ENCODE measurements at regions not wholly inside any gene's neighbourhood (a gene's known extent, or its start where the extent isn't known, plus 50 kb on each side); places are given as distances from the start of the nearest gene placed in this dataset.

DNA sequence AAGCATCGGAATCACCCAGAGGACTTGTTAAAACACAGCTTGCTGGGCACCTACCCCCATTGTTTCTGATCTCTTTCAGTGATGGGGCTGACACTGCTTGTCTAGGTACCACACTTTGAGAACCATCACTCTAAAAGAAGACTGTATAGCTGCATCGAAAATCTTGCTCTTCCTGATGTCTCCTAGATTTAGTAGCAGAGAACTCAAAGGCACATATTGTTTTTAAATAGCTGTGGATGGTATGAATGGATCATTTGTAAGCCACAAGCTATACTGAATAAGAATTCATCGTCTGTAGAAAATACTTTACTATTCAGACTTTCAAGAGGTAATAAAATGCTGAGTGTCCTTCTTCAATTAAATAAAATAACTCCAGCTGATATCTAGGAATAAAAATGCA, 405.4 kb downstream of the ANKRD50 start:
- Histone ChIP-seq H3K27me3 (no peaks in the 10 kb centered on the region), H3K36me3 (no peaks in the 10 kb centered on the region), H3K27ac (no peak overlapping the region)

DNA sequence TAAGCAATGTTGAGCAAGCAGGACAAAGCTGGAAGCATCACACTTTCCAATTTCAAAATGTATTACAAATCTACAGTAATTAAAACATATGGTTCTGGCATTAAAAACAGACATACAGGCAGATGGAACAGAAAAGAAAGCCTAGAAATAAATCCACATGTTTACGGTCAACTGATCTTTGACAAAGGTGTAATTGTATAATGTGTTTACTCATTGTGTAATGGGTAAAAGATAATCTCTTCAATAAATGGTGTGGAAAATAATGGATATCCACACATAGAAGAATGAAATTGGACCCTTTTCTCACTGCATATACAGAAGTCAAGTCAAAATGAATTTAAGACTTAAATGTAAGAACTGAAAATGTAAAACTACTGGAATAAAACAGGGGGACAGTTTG, 394.2 kb downstream of the ANKRD50 start:
- peaks cover 0 to 6% (median 0%) of the 10 kb centered on the region in 4 donors for H3K4me1 ChIP-seq
- no peaks in the 10 kb centered on the region for H3K9me3 ChIP-seq
- no peak overlapping the region for H3K27ac ChIP-seq
- WGBS, 2 donors = 74 to 91% methylated on average over 1 of the region's 1 CpG
- no peak overlapping the region for H3K4me3 ChIP-seq
- no peaks in the 10 kb centered on the region for H3K36me3 ChIP-seq
- TF ChIP-seq POLR2A (IDR thresholded peaks at IDR 0.05) (no peak), EP300 (IDR thresholded peaks at IDR 0.05) (no peak)
- TF ChIP-seq, protein P1, sequence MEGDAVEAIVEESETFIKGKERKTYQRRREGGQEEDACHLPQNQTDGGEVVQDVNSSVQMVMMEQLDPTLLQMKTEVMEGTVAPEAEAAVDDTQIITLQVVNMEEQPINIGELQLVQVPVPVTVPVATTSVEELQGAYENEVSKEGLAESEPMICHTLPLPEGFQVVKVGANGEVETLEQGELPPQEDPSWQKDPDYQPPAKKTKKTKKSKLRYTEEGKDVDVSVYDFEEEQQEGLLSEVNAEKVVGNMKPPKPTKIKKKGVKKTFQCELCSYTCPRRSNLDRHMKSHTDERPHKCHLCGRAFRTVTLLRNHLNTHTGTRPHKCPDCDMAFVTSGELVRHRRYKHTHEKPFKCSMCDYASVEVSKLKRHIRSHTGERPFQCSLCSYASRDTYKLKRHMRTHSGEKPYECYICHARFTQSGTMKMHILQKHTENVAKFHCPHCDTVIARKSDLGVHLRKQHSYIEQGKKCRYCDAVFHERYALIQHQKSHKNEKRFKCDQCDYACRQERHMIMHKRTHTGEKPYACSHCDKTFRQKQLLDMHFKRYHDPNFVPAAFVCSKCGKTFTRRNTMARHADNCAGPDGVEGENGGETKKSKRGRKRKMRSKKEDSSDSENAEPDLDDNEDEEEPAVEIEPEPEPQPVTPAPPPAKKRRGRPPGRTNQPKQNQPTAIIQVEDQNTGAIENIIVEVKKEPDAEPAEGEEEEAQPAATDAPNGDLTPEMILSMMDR (IDR thresholded peaks at IDR 0.05) = no peak
- H3K27me3 ChIP-seq = no peaks in the 10 kb centered on the region
- no peak for DNase-seq (ENCODE audit: low spot score in 2 of 2)

More for the DNA sequence above, 405.4 kb downstream of the ANKRD50 start:
- 52 to 63% methylated on average over 3 of the region's 3 CpGs for WGBS, 2 donors
- TF ChIP-seq, protein P1 (IDR thresholded peaks at IDR 0.05) = no peak
- no peak for TF ChIP-seq EP300 (IDR thresholded peaks at IDR 0.05)
- TF ChIP-seq POLR2A (IDR thresholded peaks at IDR 0.05) = no peak
- DNase-seq (ENCODE audit: low spot score in 2 of 2) = no peak
- Histone ChIP-seq H3K9me3 (no peaks in the 10 kb centered on the region), H3K4me3 (no peak overlapping the region), H3K4me1 (no peaks in the 10 kb centered on the region)

DNA sequence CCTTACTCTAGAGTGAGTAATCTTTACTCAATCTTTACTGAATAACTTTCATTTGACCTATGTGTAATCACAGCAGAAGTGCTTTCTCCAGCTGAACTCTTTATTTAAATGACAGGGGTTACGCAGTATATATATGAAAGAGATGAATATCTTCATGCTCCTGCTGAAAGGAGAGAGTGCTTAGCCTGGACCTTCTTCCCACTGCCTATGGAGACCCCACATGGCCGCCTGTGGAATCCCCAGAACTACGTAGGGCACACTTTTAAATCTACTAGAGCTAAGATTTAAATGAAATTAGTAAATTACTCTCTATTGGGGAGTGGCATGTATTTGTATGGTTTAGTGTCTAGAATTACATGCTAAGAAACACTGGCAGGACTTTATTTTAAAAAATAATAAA, 391.2 kb downstream of the ANKRD50 start:
- Histone ChIP-seq H3K9me3 (no peaks in the 10 kb centered on the region), H3K4me3 (no peak overlapping the region), H3K27me3 (no peaks in the 10 kb centered on the region), H3K27ac (no peak overlapping the region), H3K36me3 (no peaks in the 10 kb centered on the region), H3K4me1 (peaks cover 0 to 6% (median 0%) of the 10 kb centered on the region in 4 donors)
- WGBS, 2 donors = 80 to 82% methylated on average over 3 of the region's 3 CpGs
- no peak for DNase-seq (ENCODE audit: low spot score in 2 of 2)
- TF ChIP-seq, protein P1 (IDR thresholded peaks at IDR 0.05) = no peak
- no peak for TF ChIP-seq POLR2A (IDR thresholded peaks at IDR 0.05)
- no peak for TF ChIP-seq EP300 (IDR thresholded peaks at IDR 0.05)

DNA sequence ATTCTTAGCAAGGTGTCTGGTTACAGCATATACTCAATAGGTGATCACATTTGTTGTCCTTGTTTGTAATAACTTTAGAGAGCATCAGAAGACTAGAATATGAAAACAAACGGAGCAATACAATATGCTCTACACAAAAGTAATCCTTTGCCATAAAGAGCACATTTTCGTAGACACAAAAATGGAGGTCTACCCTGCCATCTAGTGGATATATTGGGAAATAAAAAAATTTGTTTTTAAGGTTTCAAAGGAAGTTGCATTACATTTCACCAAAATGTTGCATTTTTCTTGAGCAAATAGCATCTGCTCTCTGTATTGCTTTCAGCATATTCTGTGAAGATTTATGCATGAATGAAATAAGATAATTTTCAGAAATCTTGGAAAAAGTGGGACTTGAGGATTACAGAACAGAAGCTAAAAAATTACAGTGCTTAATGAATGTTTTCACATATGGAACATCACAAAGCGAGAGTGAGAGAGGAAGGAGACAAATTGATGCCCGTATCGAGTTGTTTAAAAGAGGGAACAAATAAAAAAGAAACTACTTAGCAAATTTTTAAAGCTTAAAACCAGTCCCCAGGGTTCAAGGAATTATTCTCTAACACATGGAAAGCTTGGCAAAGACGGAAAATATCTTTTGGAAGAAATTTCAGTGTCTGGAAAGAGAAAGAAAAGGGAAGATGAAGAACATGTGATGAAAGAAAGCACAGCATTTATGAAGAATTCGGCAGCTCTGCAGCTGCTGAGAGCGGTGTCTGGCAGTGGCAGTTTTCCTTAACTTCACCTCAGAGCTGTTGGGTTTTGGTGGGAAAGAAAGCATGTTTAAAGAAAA, 390.1 kb downstream of the ANKRD50 start:
- Histone ChIP-seq H3K27me3 (no peaks in the 10 kb centered on the region), H3K36me3 (no peaks in the 10 kb centered on the region), H3K9me3 (no peaks in the 10 kb centered on the region), H3K4me3 (peak overlapping the region in 1 of 4 donors; percentile 8), H3K27ac (no peak overlapping the region), H3K4me1 (peaks cover 0 to 6% (median 0%) of the 10 kb centered on the region in 4 donors)
- no peak for DNase-seq (ENCODE audit: low spot score in 2 of 2)
- TF ChIP-seq, protein P1 (IDR thresholded peaks at IDR 0.05) = peak; percentile 38 to 76 (median 61)
- TF ChIP-seq EP300 (IDR thresholded peaks at IDR 0.05) = no peak
- no peak for TF ChIP-seq POLR2A (IDR thresholded peaks at IDR 0.05)
- WGBS, 2 donors = 24 to 25% methylated on average over 8 of the region's 8 CpGs

DNA sequence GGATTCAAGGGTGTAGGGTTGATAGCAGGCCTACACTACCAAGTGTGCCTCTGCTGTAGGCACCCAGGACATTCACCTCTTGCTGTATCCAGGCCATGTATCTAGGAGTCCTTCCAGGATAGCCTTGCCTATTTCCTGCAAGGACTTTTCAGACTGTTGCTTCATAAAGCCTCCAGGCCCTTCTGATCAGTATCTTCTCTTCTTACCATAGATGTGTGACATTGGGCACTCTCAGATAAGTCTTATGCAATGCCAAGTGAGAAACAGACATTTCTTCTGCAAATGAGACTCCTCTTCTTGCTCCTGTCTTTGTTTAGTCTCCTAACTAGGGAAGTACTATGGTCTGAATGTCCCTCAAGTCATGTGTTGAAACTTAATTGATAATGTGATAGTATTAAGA, 386.8 kb downstream of the ANKRD50 start:
- no peak for TF ChIP-seq EP300 (IDR thresholded peaks at IDR 0.05)
- TF ChIP-seq, protein P1 (IDR thresholded peaks at IDR 0.05) = no peak
- TF ChIP-seq POLR2A (IDR thresholded peaks at IDR 0.05) = no peak
- Histone ChIP-seq H3K9me3 (no peaks in the 10 kb centered on the region), H3K27ac (no peak overlapping the region), H3K4me3 (no peak overlapping the region), H3K36me3 (no peaks in the 10 kb centered on the region), H3K4me1 (peaks cover 0 to 6% (median 0%) of the 10 kb centered on the region in 4 donors), H3K27me3 (no peaks in the 10 kb centered on the region)
- no peak for DNase-seq (ENCODE audit: low spot score in 2 of 2)
